Prostate gland (tissue), 2 donors: ENCODE measurements at regions not wholly inside any gene's neighbourhood (a gene's known extent, or its start where the extent isn't known, plus 50 kb on each side); places are given as distances from the start of the nearest gene placed in this dataset.
A peak's percentile ranks its signal among the peaks of the same experiment; 100 is the strongest.

Experiments used
- DNase-seq: peaks from one replicate; pipeline ENCODE4 v3.0.0-alpha.2; 2019; ENCODE audit warnings: low spot score
- H3K27ac ChIP-seq, 2 donors: fragments of 200-600 bp; sonication (generic); 2 replicates each; pipeline ENCODE4 v1.5.1; 2017 to 2019
- H3K27me3 ChIP-seq: fragments of 200-600 bp; sonication (generic); replicated peaks from 2 replicates; pipeline ENCODE4 v1.5.1; 2019; ENCODE audit not compliant: insufficient read depth
- H3K36me3 ChIP-seq, 2 donors: fragments of 200-600 bp; sonication (generic); 1 replicate in 1 of 2; 2 replicates in 1 of 2; pipeline versions ENCODE4 v1.5.1 to v1.8.1; 2017 to 2019
- H3K4me1 ChIP-seq: fragments of 200-600 bp; sonication (generic); replicated peaks from 2 replicates; pipeline ENCODE4 v1.5.1; 2019
- H3K4me3 ChIP-seq, 2 donors: fragments of 200-600 bp; sonication (generic); 2 replicates each; pipeline ENCODE4 v1.5.1; 2017 to 2019
- H3K9me3 ChIP-seq: fragments of 200-600 bp; sonication (generic); 2 replicates; pipeline ENCODE4 v1.5.1; 2017
- POLR2A ChIP-seq: fragments of 450-650 bp; IDR thresholded peaks from one replicate; pipeline ENCODE4 v1.6.1; 2016; ENCODE audit warnings: antibody characterized with exemption, mild to moderate bottlenecking
- POLR2AphosphoS5 ChIP-seq: sonication (generic); formaldehyde crosslinking; IDR thresholded peaks from one replicate; pipeline ENCODE4 v1.6.1; 2017; ENCODE audit warnings: antibody characterized with exemption
- WGBS: methylation state at CpG from one replicate; pipeline ENCODE4 v1.1.5; 2018; 5-methylcytosine and 5-hydroxymethylcytosine counted together
- intact Hi-C: fragments of 100-400 bp; cut with DNase I; formaldehyde crosslinking; loops from one replicate; pipeline ENCODE4 v1.14.2; 2022
- TF ChIP-seq, protein P1 (sequence below), 4 experiments: fragments of 200-600 bp in 2 of 4; fragments of 450-650 bp in 2 of 4; sonication (generic) in 2 of 4; IDR thresholded peaks; 1 replicate in 3 of 4; 2 replicates in 1 of 4; pipeline ENCODE4 v1.5.1; 2016 to 2019; ENCODE audit warnings: antibody characterized with exemption in 4 of 4, mild to moderate bottlenecking in 2 of 4, moderate library complexity in 2 of 4

DNA sequence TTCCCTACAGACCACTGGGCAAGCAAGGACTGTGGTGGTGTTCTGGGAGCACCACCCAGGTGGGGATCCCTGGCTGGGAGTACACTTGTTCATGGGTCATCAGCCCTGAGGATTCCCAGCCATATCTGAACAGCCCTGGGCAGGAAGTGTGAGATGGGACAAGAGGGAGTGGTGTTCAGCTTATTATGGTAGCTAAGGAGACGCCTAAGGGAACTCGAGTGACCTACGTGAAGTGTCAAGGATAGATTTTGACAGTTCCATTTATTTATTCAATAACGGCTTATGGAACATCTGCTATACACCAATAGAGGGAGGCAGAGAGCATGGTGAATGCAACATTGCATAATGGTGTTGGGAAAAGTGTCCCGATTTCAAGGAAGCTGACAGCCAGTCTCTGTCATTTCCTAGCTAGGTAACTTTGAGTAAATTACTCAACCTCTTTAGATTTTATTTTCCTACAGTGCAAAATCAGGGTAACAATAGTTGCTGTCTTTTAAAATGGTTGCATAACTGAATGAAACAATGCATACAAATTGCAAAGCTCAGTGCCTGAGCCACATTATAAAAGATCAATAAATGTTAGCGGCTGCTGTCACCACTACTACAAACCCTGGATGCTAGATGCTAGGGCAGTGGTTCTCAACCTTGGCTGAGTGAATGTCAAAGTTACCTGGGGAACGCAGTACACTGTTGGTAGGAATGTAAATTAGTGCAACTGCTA, 534.1 kb downstream of the GRIN2A start:
- DNase-seq, result peak; percentile 10
- WGBS, result 38% methylated on average over 7 of the region's 7 CpGs

DNA sequence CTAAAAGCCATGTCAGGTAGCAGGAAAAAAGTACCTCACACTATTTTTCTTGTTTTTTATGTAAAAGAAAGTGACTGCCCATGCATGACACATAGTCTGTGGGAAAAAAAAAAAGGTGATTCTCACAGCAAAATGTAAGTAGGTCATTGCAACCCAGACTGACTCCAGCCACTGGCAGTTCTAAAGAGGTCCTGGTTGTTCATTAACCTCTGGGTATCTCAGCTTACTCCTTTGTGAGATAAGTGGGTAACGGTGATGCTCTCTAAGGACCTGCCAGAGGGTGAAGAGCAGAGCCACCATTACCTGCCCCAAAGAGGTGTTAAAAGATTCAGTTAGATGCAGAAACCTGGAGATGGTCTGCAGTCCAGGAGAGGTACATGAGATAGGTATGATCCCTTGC, 531.9 kb downstream of the GRIN2A start:
- H3K4me1 ChIP-seq, result no peaks in the 10 kb centered on the region
- no peak overlapping the region for H3K4me3 ChIP-seq
- WGBS, result 67% methylated on average over 1 of the region's 1 CpG
- H3K27me3 ChIP-seq, result no peaks in the 10 kb centered on the region
- H3K9me3 ChIP-seq, result no peaks in the 10 kb centered on the region
- DNase-seq, result no peak
- no peaks in the 10 kb centered on the region for H3K36me3 ChIP-seq
- no peak for TF ChIP-seq POLR2A
- no peak for TF ChIP-seq POLR2AphosphoS5
- TF ChIP-seq, protein P1, sequence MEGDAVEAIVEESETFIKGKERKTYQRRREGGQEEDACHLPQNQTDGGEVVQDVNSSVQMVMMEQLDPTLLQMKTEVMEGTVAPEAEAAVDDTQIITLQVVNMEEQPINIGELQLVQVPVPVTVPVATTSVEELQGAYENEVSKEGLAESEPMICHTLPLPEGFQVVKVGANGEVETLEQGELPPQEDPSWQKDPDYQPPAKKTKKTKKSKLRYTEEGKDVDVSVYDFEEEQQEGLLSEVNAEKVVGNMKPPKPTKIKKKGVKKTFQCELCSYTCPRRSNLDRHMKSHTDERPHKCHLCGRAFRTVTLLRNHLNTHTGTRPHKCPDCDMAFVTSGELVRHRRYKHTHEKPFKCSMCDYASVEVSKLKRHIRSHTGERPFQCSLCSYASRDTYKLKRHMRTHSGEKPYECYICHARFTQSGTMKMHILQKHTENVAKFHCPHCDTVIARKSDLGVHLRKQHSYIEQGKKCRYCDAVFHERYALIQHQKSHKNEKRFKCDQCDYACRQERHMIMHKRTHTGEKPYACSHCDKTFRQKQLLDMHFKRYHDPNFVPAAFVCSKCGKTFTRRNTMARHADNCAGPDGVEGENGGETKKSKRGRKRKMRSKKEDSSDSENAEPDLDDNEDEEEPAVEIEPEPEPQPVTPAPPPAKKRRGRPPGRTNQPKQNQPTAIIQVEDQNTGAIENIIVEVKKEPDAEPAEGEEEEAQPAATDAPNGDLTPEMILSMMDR (IDR thresholded peaks at IDR 0.05), result no peak
- H3K27ac ChIP-seq, result no peak overlapping the region
- intact Hi-C loops, result loop anchor here (10.0 kb wide), 1 partner anchor 535 kb away; the partner anchor contains the start of gene GRIN2A

More for the DNA sequence above, 534.1 kb downstream of the GRIN2A start:
- no peaks in the 10 kb centered on the region for H3K4me1 ChIP-seq
- no peaks in the 10 kb centered on the region for H3K36me3 ChIP-seq
- TF ChIP-seq, protein P1 (IDR thresholded peaks at IDR 0.05), result peak; percentile 9 to 61 (median 46)
- no peak for TF ChIP-seq POLR2A
- no peak overlapping the region for H3K4me3 ChIP-seq
- H3K27me3 ChIP-seq, result no peaks in the 10 kb centered on the region
- intact Hi-C loops, result no loop called here
- no peaks in the 10 kb centered on the region for H3K9me3 ChIP-seq
- no peak overlapping the region for H3K27ac ChIP-seq

DNA sequence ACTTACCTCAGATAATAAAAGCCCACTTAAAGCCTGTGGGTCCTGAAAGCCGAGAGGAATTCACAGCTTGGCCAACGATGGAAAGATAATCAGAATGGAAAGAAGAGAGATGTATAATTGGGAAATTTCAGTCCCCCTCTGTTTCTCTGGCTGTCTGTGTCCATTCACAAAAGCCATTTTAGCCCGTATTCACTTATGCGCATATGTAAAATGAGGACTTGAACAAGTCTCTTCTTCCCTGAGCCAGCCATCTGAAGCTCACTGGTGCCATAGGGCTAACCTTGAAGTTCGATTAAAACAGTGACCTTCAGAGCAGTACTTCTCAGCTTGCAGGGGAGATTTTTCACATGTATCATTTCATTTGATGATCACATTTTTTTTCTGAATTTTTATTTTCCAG, 527.2 kb downstream of the GRIN2A start:
- no peak for DNase-seq
- no peak overlapping the region for H3K4me3 ChIP-seq
- intact Hi-C loops, result loop anchor here (10.0 kb wide), 1 partner anchor 530 kb away; the partner anchor contains the start of gene GRIN2A
- H3K27ac ChIP-seq, result no peak overlapping the region
- no peak for TF ChIP-seq POLR2A
- H3K36me3 ChIP-seq, result no peaks in the 10 kb centered on the region
- H3K9me3 ChIP-seq, result no peaks in the 10 kb centered on the region
- H3K4me1 ChIP-seq, result no peaks in the 10 kb centered on the region
- H3K27me3 ChIP-seq, result no peaks in the 10 kb centered on the region
- 84% methylated on average over 5 of the region's 5 CpGs for WGBS

DNA sequence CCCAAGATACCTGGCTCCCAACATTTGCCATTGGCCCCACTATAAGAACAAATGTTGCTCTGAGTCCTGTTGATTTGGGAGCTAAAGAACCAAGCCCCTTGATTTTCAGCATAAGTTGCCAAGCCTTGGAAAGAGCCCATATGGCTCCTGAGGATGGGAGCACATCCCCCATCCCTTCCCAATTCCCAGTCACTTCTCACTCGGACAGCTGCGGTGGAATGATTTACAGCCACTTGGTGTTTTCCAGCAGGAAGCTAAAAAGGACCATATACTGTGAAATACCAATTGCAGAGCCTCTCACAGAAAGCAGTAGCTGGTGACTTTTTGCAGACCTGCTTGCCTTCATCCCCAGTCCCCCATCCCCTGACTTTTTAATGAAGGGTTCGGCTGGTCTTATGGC, 524.6 kb downstream of the GRIN2A start:
- intact Hi-C loops, result loop anchor here (10.0 kb wide), 1 partner anchor 527 kb away; the partner anchor contains the start of gene GRIN2A
- Histone ChIP-seq H3K27me3 (no peaks in the 10 kb centered on the region), H3K36me3 (no peaks in the 10 kb centered on the region), H3K4me1 (no peaks in the 10 kb centered on the region), H3K27ac (no peak overlapping the region), H3K9me3 (no peaks in the 10 kb centered on the region), H3K4me3 (no peak overlapping the region)
- TF ChIP-seq POLR2A (no peak), POLR2AphosphoS5 (no peak)
- TF ChIP-seq, protein P1 (IDR thresholded peaks at IDR 0.05), result no peak
- no peak for DNase-seq
- WGBS, result 8% methylated on average over 3 of the region's 3 CpGs

DNA sequence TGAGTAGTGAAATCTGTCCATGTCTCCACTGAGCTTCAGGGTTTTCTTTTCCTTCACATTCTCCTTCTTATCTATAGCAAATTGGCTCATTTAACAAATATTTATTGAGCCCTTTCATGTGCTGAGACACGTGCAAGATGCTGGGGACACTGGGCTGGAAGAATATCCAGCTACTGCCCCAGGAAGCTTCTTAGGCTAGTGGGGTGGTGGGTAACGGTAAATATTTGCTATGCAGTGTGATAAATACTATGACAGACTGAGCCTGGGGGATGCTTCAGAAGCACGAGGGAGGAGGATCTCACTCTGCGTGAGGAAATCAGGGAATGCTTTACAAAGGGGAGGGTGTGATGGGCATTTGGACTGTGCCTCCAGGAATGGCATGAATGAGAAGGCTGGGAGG, 524.1 kb downstream of the GRIN2A start:
- Histone ChIP-seq H3K27ac (no peak overlapping the region), H3K4me3 (no peak overlapping the region), H3K9me3 (no peaks in the 10 kb centered on the region), H3K4me1 (no peaks in the 10 kb centered on the region), H3K36me3 (no peaks in the 10 kb centered on the region), H3K27me3 (no peaks in the 10 kb centered on the region)
- TF ChIP-seq, protein P1 (IDR thresholded peaks at IDR 0.05), result no peak
- TF ChIP-seq POLR2AphosphoS5 (no peak), POLR2A (no peak)
- no peak for DNase-seq
- 15% methylated on average over 4 of the region's 4 CpGs for WGBS
- intact Hi-C loops, result loop anchor here (10.0 kb wide), 1 partner anchor 527 kb away; the partner anchor contains the start of gene GRIN2A
